HepG2 (cell line): ENCODE measurements at regions not wholly inside any gene's neighbourhood (a gene's known extent, or its start where the extent isn't known, plus 50 kb on each side); places are given as distances from the start of the nearest gene placed in this dataset.

Experiments used
- ATAC-seq: fragments of 200-7000 bp; cut with Tn5 transposase; 3 replicates; pipeline ENCODE4 v1.9.1; 2020; ENCODE audit warnings: mild to moderate bottlenecking, moderate library complexity
- BruUV-seq: library from RNA; stranded (reverse); fragments of 400-500 nt; replicated peaks from 2 replicates; lab custom pipeline; 2021; lab: Mats Ljungman, UMichigan
- CTCF ChIA-PET: fragments of 300-600 bp; formaldehyde crosslinking; extraction: SDS; loops from one replicate; lab custom pipeline; 2021; ENCODE audit warnings: low total read pairs, inconsistent platforms, low intra/inter-chr PET ratio; lab: Yijun Ruan, JAX
- POLR2A ChIA-PET: fragments of 350-600 bp; sonication (Branson Sonifier 250); formaldehyde crosslinking; loops from one replicate; lab custom pipeline; 2020; ENCODE audit warnings: antibody characterized with exemption, inconsistent platforms; lab: Yijun Ruan, JAX
- DNase-seq: peaks from one replicate; pipeline ENCODE4 v3.0.0-alpha.2; 2015; ENCODE audit warnings: low spot score
- FAIRE-seq: peaks from 3 replicates; lab custom pipeline; 2011; peaks lifted over from hg19 to GRCh38; lab: Jason Lieb, UNC
- H2AFZ ChIP-seq: one replicate; pipeline ENCODE4 v1.6.1; 2011; ENCODE audit warnings: low read length, inconsistent platforms
- H3K27ac ChIP-seq: fragments of 300-600 bp; 3 replicates; pipeline ENCODE4 v1.8.0; 2011; ENCODE audit warnings: mixed run types, mild to moderate bottlenecking, mixed read lengths, low read length, inconsistent platforms; ENCODE audit not compliant: insufficient read depth; ENCODE audit errors: extremely low read length
- H3K27me3 ChIP-seq, 2 experiments: fragments of 200-600 bp in 1 of 2; 2 replicates in 1 of 2; 3 replicates in 1 of 2; pipeline versions ENCODE4 v1.6.0 to v1.8.0; 2011; ENCODE audit warnings: low read length in 2 of 2, mild to moderate bottlenecking in 2 of 2, moderate library complexity in 2 of 2, inconsistent platforms in 1 of 2; ENCODE audit not compliant: insufficient read depth in 2 of 2, control insufficient read depth in 1 of 2
- H3K36me3 ChIP-seq, 2 experiments: fragments of 200-600 bp in 1 of 2; replicated peaks in 1 of 2; 2 replicates in 1 of 2; 3 replicates in 1 of 2; pipeline versions ENCODE4 v1.5.1 to v1.8.0; 2011; ENCODE audit warnings: low read length in 2 of 2, inconsistent platforms in 1 of 2; ENCODE audit not compliant: insufficient read depth in 2 of 2, control insufficient read depth in 1 of 2
- H3K4me1 ChIP-seq: 2 replicates; pipeline ENCODE4 v1.5.1; 2012; ENCODE audit warnings: low read length, inconsistent platforms; ENCODE audit not compliant: insufficient read depth
- H3K4me2 ChIP-seq: 2 replicates; pipeline ENCODE4 v1.6.0; 2011; ENCODE audit warnings: low read depth, low read length, inconsistent platforms
- H3K4me3 ChIP-seq, 3 experiments: fragments of 200-600 bp in 1 of 3; sonication (generic), shearing (Covaris generic) in 1 of 3; replicated peaks in 1 of 3; 2 replicates each; pipeline ENCODE4 v1.5.1; 2011 to 2016; ENCODE audit warnings: low read length in 3 of 3, inconsistent platforms in 2 of 3, low read depth in 2 of 3, mild to moderate bottlenecking in 2 of 3, control low read depth in 1 of 3, mixed read lengths in 1 of 3; ENCODE audit not compliant: insufficient read depth in 1 of 3
- H3K79me2 ChIP-seq: one replicate; pipeline ENCODE4 v1.6.1; 2011; ENCODE audit warnings: low read length, inconsistent platforms; ENCODE audit not compliant: insufficient read depth
- H3K9ac ChIP-seq: 2 replicates; pipeline ENCODE4 v1.6.0; 2011; ENCODE audit warnings: mild to moderate bottlenecking, low read depth, low read length, inconsistent platforms; ENCODE audit not compliant: insufficient read depth
- H3K9me3 ChIP-seq: 2 replicates; pipeline ENCODE4 v1.5.1; 2012; ENCODE audit warnings: mild to moderate bottlenecking, low read length
- H4K20me1 ChIP-seq: 2 replicates; pipeline ENCODE4 v1.6.0; 2011; ENCODE audit warnings: inconsistent platforms, mild to moderate bottlenecking, low read length, moderate library complexity; ENCODE audit not compliant: insufficient read depth
- HNRNPUL1 ChIP-seq: fragments of 200-400 bp; formaldehyde crosslinking; IDR thresholded peaks from 2 replicates; pipeline ENCODE4 v1.6.1; 2017; ENCODE audit warnings: low read depth, mild to moderate bottlenecking, low read length, moderate library complexity
- MXD4 ChIP-seq: IDR thresholded peaks from 2 replicates; pipeline ENCODE4 v1.6.1; 2016; ENCODE audit warnings: mild to moderate bottlenecking, missing biosample characterization, missing genetic modification reagents
- whole genome bisulfite sequencing: methylation state at CpG from one replicate; pipeline ENCODE4 v1.1.6; 2017; ENCODE audit warnings: low lambda C conversion rate; 5-methylcytosine and 5-hydroxymethylcytosine counted together
- in situ Hi-C: cut with HindIII; loops from 2 replicates; pipeline ENCODE4 v1.10.0; 2017; ENCODE audit warnings: low pct_unique_long_range_greater_than_20kb; ENCODE audit not compliant: extremely low pct_ligation_motif_present
- intact Hi-C: fragments of 100-400 bp; cut with micrococcal nuclease; formaldehyde crosslinking; loops from one replicate; pipeline ENCODE4 v1.10.0; 2022; ENCODE audit not compliant: unreplicated experiment

DNA sequence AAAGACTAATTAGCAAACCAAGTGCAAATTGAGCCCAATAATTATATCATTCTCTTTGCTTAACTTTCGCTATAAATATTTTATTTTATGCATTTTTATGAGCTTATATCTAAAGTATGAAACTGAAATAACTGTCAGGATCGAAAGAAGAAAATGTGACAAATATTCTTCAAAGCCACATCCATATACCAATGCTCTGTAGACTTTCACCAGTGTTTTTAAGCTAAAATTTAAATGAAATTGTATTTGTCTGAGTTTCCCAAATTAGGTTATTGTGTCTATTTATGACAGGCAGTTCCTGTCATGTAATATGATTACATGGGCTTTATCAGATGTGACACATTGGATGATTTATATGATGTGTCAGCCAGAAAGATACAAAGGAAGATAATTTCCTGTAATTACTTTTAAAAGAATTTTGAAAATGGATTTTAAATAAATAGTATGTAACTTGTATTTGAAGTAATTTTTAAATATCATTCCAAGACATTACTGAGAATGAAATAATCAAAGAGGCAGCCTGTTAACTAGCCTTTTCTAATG lies 317.9 kb upstream of the KLF6 start:
- CTCF ChIA-PET, result no interaction called here

DNA sequence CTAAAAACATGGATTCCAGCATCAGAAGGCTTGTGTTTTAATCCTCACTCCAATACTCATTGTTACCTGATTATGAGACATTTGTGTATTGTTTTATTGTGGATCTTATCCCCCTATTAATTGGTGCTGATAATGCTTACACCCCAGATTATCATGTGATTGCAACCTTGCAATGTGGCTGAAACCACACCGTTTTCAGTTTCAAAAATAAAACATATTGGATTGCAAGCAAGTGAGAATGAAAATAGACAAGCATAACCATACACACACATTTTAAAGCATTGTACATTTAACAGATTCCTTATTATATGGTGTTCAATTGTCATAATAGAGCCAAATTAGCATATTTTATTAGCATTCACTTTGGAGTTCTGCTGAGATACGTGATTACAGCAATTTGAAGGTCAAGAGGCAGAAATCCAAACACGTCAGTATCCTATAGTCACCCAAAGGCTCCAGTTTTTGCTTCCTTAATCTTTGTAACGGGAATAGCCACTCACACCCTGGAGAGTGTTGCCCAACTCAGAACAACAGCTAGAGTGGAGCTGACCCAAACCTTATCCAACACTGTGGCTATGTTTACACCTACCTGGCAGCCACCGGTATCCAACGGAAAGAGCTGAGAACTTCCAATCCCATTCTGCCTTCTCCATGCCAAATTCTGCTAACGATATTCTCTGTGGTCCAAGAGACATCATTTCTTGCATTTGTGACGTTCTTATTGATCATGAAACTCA lies 317.1 kb upstream of the KLF6 start:
- no peak for TF ChIP-seq HNRNPUL1
- TF ChIP-seq, all 625 proteins: peak for 0
- no peak for ATAC-seq
- Histone ChIP-seq H3K27ac (no peak overlapping the region), H3K9me3 (no peaks in the 10 kb centered on the region), H3K79me2 (no peaks in the 10 kb centered on the region), H3K4me3 (no peak overlapping the region), H3K27me3 (peaks cover 0 to 5% of the 10 kb centered on the region in 2 experiments; a peak in 1 of 5 replicates), H3K4me1 (no peaks in the 10 kb centered on the region), H2AFZ (no peak overlapping the region), H4K20me1 (no peaks in the 10 kb centered on the region), H3K9ac (no peak overlapping the region), H3K4me2 (no peak overlapping the region), H3K36me3 (no peaks in the 10 kb centered on the region)
- ChIA-PET CTCF (no interaction called here), POLR2A (no interaction called here)
- intact Hi-C loops (no loop called here), in situ Hi-C loops (no loop called here)
- WGBS, result 14% methylated on average over 8 of the region's 8 CpGs
- no peak for DNase-seq
- no peak for FAIRE-seq
- BruUV-seq, result no TSS peak

More for the DNA sequence above, 317.9 kb upstream of the KLF6 start:
- H3K79me2 ChIP-seq, result no peaks in the 10 kb centered on the region
- TF ChIP-seq MXD4 (CRISPR knock-in tag), result no peak
- TF ChIP-seq, all 625 proteins: peak for 0
- BruUV-seq, result no TSS peak
- H3K4me3 ChIP-seq, result no peak overlapping the region
- 2% methylated on average over 2 of the region's 2 CpGs for WGBS
- H3K4me1 ChIP-seq, result no peaks in the 10 kb centered on the region
- H3K27me3 ChIP-seq, result peaks cover 0 to 5% of the 10 kb centered on the region in 2 experiments; a peak in 1 of 5 replicates
- H3K9me3 ChIP-seq, result no peaks in the 10 kb centered on the region
- in situ Hi-C loops (no loop called here), intact Hi-C loops (no loop called here)
- ATAC-seq, result no peak
- no peak overlapping the region for H3K4me2 ChIP-seq
- POLR2A ChIA-PET, result no interaction called here
- H3K9ac ChIP-seq, result no peak overlapping the region
- no peaks in the 10 kb centered on the region for H4K20me1 ChIP-seq
- H3K36me3 ChIP-seq, result no peaks in the 10 kb centered on the region
- no peak overlapping the region for H2AFZ ChIP-seq
- FAIRE-seq, result no peak
- H3K27ac ChIP-seq, result no peak overlapping the region
- no peak for DNase-seq
